SU-DHL-6 (cell line): ENCODE measurements at regions not wholly inside any gene's neighbourhood (a gene's known extent, or its start where the extent isn't known, plus 50 kb on each side); places are given as distances from the start of the nearest gene placed in this dataset.

Source experiments
- EZH2phosphoT487 ChIP-seq: fragments of 200-600 bp; sonication (generic), shearing (Covaris generic); conservative IDR thresholded peaks from 2 replicates; pipeline ENCODE4 v1.6.1; 2018; ENCODE audit warnings: mild to moderate bottlenecking, antibody characterized with exemption, low read length, moderate library complexity, mixed read lengths
- TF ChIP-seq, protein P1 (sequence below): fragments of 200-600 bp; sonication (generic); IDR thresholded peaks from one replicate; pipeline ENCODE4 v1.5.1; 2017; ENCODE audit warnings: antibody characterized with exemption, mild to moderate bottlenecking, low read length, moderate library complexity; ENCODE audit not compliant: insufficient read depth, poor library complexity, severe bottlenecking

DNA sequence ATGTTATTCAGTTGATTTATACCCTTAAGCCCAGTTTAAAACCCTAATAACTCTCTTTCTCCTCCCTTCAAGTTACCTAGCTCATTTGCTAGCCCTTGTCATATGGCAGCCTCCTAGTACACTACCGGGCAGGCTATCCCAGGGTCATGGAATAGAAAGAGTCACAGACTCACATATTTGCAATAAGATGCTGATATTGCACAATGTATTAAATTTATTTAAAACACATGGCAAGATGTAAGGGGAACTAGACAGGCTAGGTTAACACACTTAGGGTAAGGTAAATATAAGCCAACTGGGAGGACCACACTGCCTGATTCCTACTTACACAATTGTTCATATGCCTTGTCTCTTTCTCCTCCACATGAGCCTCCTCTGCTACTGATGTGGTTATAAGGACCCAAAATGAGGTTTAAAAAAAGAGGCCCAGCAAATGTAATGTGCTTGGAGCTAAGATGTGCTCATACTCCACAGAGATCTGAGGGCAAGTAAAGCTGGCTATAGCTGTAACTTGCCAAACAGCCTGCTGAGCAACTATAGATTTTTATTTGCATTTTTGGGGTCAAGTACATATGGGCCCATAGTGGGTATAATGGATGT, 130.0 kb downstream of the ENC1 start:
- TF ChIP-seq, protein P1, sequence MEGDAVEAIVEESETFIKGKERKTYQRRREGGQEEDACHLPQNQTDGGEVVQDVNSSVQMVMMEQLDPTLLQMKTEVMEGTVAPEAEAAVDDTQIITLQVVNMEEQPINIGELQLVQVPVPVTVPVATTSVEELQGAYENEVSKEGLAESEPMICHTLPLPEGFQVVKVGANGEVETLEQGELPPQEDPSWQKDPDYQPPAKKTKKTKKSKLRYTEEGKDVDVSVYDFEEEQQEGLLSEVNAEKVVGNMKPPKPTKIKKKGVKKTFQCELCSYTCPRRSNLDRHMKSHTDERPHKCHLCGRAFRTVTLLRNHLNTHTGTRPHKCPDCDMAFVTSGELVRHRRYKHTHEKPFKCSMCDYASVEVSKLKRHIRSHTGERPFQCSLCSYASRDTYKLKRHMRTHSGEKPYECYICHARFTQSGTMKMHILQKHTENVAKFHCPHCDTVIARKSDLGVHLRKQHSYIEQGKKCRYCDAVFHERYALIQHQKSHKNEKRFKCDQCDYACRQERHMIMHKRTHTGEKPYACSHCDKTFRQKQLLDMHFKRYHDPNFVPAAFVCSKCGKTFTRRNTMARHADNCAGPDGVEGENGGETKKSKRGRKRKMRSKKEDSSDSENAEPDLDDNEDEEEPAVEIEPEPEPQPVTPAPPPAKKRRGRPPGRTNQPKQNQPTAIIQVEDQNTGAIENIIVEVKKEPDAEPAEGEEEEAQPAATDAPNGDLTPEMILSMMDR: no peak
- no peak for TF ChIP-seq EZH2phosphoT487
